Heart left ventricle (tissue), 13 donors: ENCODE measurements at regions not wholly inside any gene's neighbourhood (a gene's known extent, or its start where the extent isn't known, plus 50 kb on each side); places are given as distances from the start of the nearest gene placed in this dataset.

Experiments used
- CTCF ChIP-seq, 12 donors: fragments of 200-600 bp; sonication (generic) in 4 of 12; IDR thresholded peaks; one replicate each; pipeline versions ENCODE4 v1.5.0 to v1.8.0; 2018 to 2022; ENCODE audit warnings: antibody characterized with exemption in 12 of 12, mild to moderate bottlenecking in 5 of 12
- POLR2A ChIP-seq, 2 donors: fragments of 450-650 bp; IDR thresholded peaks; one replicate each; pipeline ENCODE4 v1.6.1; 2017; ENCODE audit warnings: antibody characterized with exemption in 2 of 2, mild to moderate bottlenecking in 2 of 2, moderate library complexity in 2 of 2
- donor health status: ischemic (EF 13 %, LVEDD 7.1; RV severe dilation, severe dysfunction).
- donor health status: DM: no; HTN: yes; CAD: no.
- donor health status: DM: no; HTN: no; CAD: no.
- donor health status: ischemic (EF 25% LVEDD 6.9; RV normal size, moderate dysfunction).
- donor health status: ischemic (EF 25% LVEDD 5.7; RV mildly dilated, moderate dysfunction).
- donor health status: ischemic (EF 35%, LVEDD 5.7; RV mildly dilated, moderate dysfunction).
- donor health status: nonischemic (EF 11% LVEDD 7.7; RV severe dilation, severe dysfunction).
- donor health status: DM: yes; HTN: yes; CAD: no.
- donor health status: PGD.
- donor health status: ischemic (EF 29% LVEDD 5.4; RV normal size, mild dysfunction).
- donor health status: nonischemic (EF 23%, LVEDD 6.1; RV moderate dilation, normal function).

- TF ChIP-seq CTCF (IDR thresholded peaks at IDR 0.05) (no peak), POLR2A (IDR thresholded peaks at IDR 0.05) (no peak)
Observed at GRCh38 chr9:16203729-16204573, 651.1 kb downstream of the CCDC171 start.
